T47D (cell line): ENCODE measurements at regions not wholly inside any gene's neighbourhood (a gene's known extent, or its start where the extent isn't known, plus 50 kb on each side); places are given as distances from the start of the nearest gene placed in this dataset.

ENCODE experiments used
- DNase-seq, 2 experiments: peaks; one replicate each; pipeline versions ENCODE4 v3.0.0 to v3.0.0-alpha.2; 2011 to 2012; ENCODE audit warnings: low read depth in 1 of 2, low spot score in 1 of 2
- JUND ChIP-seq: IDR thresholded peaks from 2 replicates; pipeline ENCODE4 v1.6.1; 2012; ENCODE audit warnings: low read depth
- in situ Hi-C: cut with HindIII; loops from 2 replicates; pipeline ENCODE4 v1.10.0; 2016; ENCODE audit warnings: low sequenced_read_pairs, low pct_unique_long_range_greater_than_20kb

DNA sequence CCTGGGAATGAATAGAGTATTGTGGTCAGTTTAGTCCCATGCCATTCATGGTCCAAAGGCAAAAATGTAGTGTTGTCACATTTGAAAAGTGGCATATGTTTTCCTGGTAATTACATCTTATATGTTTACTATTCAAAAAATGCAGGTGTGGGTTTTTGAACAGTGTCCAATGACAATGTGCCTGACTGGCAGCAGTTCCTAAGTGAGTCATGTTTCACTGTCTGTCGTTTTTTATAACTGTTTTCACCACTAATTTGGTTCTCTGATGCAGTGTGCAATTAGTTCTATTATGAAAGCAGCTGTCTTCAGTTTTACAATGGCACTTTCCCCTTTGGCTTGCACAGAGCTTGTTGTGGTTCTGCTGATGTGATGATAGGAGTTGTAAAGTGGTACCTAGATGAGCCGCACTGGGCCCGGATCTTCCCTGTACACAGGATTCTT, 162.3 kb downstream of the SEM1 start:
- TF ChIP-seq JUND, result no peak
- in situ Hi-C loops, result no loop called here
- no peak for DNase-seq

DNA sequence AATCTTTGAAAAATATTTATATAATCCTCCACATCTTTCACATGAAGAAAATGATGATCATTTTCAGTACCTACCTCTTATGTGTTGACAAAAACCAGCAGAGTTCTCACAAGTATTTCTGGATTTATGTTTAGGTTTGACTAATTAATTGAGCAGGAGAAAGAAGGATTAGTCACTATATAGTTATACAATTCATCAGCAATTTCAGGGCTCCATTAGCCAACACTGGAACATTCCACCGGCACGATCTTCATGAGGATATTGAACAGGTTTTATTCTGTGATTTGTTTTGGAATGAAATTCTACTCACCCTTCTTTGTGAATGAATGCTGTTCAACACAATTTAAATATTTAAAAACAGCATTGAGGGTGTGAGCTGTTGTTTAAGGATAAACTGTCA, 163.2 kb downstream of the SEM1 start:
- no peak for TF ChIP-seq JUND
- DNase-seq, result no peak
- in situ Hi-C loops, result no loop called here

DNA sequence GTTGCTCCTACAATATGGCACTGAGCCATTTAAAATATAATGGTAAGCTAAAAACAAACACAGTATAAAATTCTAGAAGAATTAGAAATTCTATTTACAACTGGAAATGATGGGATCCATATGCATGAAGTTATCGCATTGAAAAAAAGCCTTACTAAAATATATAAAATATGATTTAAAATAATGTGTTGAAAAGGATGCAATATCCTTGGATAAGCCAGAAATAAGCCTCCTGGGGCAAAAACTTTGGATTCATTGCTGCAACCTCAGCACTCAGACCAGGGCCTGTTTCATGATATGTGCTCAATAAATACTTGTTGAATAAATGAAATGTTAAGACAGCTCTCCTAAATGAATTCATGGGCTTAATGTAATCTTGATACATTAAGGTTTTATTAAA, 170.2 kb downstream of the SEM1 start:
- TF ChIP-seq JUND, result no peak
- no peak for DNase-seq
- in situ Hi-C loops, result no loop called here

DNA sequence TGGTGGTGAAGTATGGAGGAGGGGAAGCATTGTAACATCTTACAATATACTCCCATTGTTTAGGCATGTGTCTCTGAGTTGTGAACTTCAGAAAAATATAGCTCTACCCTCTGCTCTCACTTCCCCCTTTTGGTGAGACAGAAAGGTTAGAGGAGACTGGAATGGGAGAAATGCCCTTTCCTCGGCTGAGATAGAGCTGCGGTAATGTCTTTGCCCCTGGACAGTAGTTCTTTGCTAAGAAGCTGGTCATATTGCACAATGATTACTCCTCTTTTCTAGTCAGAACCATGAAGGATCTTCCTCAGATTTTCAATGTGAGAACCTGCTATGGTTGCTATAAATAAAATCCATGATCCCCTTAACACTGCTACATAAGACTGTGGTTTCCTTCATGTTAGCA, 171.0 kb downstream of the SEM1 start:
- DNase-seq, result no peak
- in situ Hi-C loops, result no loop called here
- TF ChIP-seq JUND, result no peak

DNA sequence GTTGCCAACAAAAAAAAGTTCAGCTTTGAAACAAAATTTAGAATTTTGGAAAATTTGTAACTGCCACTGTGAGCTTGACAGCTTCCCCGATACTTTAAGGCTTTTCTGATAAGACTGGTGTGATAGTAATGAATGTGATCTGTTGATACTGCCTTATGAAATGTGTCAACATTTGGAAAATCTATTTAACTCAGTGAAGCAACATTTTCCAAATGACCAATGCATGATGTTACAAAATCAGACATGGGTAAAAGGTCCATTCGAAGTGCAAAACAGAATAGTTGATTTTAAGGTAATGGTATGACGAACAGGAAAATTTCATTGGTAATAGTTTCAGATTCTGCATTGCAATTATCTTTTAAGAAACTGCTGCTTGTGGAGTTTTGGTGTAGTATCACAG, 175.4 kb downstream of the SEM1 start:
- DNase-seq, result no peak
- no peak for TF ChIP-seq JUND
- in situ Hi-C loops, result no loop called here

DNA sequence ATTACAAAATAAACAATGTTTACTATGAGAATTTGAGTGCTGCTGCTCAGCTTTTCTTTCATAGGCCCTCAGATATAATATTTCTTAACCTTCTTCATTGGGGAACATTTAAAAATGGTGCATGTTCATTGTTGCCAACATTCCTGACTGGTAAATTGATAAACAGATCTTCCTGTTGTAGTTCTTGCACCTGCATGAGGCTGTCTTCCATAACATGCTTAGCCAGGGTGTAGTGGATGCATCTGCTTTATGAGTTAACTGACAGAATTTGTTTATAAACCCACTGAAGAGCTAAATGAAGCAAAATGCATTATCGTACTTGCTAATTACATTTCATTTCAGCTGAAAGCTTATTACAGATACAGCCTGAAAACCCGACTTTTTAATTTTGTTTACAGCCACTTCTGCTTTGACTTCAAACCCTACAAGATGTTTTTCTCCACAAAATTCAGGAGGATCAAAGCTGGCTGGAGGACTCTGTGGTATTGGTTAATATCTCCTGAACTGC, 177.2 kb downstream of the SEM1 start:
- DNase-seq, result no peak
- in situ Hi-C loops, result no loop called here
- TF ChIP-seq JUND, result no peak

DNA sequence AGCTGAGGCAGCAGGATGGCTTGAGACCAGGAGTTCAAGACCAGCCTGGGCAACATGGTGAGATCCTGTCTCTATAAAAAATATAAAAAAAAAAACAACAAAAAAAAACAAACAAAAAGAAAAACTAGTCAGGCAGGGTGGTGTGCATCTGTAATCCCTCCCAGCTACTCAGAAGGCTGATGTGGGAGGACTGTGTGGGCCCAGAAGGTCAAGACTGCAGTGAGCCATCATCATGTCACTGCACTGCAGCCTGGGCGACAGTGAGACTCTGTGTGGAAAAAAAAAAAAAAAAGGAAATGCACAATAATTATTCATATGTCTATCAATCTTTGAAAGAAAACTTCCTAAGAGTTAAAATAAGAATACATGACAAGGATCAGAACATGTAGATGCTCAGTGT, 178.3 kb downstream of the SEM1 start:
- in situ Hi-C loops, result no loop called here
- no peak for TF ChIP-seq JUND
- DNase-seq, result no peak

DNA sequence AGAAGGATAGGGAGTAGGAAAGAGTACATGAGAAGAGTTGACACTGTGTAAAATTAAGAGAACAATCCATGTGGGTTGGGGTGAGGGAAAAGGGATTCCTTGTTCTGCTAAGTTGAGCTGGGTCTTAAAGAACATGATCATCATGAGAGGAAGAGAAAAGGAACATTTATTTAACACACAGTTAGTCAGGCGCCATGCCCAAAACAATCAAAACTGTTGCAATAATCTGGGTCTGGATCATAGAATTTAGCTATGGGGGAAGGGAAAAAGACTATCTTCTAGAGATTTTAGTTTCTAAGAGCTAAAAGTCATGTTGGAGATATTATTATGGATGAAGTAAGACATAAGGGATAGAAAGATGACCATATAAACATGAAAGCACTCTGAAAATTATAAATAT, 178.9 kb downstream of the SEM1 start:
- in situ Hi-C loops, result no loop called here
- DNase-seq, result no peak
- TF ChIP-seq JUND, result no peak

DNA sequence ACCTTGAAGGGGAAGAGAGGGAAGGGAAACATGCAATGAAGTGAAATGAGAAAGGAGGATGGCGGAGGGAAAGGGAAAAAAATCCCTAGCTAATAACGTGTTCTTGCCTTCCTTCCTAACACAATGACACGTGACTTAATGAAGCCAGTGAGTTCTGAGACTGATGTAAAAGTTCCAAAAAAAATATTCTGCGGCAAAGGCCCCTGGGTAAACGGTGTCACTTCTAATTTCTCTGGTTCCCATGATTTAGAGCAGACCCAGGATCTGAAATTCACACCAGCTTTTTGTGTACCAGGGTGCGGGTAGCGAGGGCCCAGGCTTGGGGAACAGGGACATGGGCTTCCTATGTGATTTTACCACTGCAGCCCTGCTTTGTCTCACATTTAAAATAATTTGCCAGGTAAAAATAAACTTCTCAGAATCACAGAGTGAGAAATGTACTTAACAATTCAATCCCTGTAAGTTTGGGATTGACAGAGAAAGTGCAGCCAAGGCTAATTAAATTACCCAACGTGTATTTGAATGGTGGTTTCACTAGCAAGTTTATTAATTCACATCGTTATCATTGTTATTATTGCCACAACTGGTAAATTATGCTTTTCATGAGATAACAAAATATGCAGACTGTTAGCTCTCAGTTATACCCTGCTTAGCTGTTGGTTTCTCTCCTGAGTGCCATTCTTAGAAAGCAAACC, 182.4 kb downstream of the SEM1 start:
- DNase-seq, result no peak
- in situ Hi-C loops, result no loop called here
- TF ChIP-seq JUND, result no peak

DNA sequence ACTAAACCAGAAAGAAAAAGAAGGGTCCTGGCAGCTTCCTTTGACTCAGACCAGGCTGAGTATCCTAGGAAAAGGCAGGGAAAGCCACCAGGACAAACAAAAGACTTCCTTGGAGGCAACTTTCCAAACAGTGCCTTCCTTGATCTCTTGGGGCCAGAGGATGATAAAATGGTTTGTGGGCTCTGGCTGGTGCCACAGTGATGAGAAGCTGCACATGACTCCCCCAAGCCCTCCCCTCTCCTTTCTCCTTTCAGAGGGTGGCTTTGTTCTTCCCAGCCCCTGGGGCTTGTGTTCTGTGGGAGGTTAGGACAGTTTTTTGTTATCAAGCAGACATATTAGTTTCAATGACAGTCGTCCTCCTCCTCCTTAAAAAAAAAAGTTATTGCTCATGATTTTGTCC, 183.2 kb downstream of the SEM1 start:
- no peak for TF ChIP-seq JUND
- in situ Hi-C loops, result no loop called here
- no peak for DNase-seq

DNA sequence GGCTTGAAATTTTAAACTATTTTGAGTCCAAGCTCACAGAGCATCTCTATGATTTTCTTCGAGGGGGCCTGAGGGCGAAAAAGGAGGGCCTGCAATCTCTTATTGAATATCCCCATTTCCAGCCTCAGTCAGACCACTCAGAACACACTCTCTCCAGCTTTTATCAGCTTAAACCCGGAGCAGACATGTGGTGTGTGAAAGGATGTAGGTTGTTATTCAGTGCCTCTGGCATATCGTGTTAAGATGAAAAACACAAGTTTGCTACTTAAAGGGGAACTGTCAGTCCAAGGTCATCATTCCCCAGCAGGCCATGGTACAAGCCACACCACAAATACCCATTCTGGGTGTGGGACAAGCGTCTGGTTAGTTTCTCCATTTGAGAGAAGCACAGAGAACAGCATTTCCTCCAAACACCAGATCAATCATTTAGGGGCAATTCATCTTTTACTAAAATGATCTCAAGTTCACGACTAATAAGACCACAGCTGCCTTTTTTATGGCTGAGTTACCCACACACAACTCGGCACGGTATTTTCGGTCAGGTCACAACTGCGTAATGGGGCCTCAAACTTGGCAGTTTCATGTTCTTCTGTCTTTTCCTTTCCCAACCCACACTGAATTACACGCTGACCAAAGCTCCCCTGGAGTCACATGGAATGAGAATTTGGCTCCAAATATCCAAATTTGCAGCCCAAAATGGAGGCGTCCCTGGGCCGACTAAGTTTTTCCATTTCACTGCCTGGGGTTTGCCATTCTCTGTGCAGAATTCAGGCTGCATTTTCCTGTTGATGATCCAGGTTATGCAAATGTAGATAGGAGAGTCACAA, 188.4 kb downstream of the SEM1 start:
- in situ Hi-C loops, result no loop called here
- DNase-seq, result no peak
- TF ChIP-seq JUND, result no peak

DNA sequence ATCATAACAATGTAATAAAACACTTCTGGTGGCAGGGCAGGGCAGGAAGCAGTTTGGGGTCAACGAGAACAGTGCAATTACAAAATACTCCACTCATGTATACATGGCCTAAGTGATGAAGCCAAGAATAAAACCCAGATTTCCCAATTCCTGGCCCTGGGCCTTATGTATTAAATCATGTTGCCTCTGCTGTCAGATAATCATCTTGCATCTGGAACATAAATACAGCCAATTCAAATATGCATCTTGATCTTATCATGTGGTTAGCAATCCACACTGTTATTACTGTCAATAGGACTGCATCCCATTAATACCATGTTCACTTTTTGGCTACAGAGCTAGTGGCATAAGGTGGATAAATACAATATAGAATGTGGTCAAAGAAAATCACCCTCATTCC, 186.5 kb upstream of the SLC25A13 start:
- peak in 1 of 2 experiments; percentile 60 for DNase-seq

DNA sequence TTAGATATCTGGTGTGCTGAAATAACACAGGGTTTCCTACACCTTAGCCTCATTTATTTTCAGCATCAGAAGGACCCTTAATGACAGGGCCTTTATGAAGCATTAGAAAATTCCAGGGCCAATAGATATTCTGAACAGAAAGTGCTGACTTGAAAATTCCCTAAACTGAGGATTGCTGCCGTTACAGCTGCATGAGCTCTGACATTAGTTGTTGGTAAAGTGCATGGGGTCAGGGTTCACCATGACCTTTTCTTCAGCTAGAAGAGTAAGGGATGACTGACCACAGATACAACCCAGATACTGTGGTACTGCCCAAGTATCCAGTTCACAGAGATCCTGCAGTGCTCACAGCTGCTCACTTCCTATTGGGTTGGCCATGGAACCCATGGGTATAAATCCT, 181.7 kb upstream of the SLC25A13 start:
- no peak for TF ChIP-seq JUND
- in situ Hi-C loops, result no loop called here
- no peak for DNase-seq

More for the DNA sequence above, 186.5 kb upstream of the SLC25A13 start:
- no peak for TF ChIP-seq JUND
- in situ Hi-C loops, result no loop called here

DNA sequence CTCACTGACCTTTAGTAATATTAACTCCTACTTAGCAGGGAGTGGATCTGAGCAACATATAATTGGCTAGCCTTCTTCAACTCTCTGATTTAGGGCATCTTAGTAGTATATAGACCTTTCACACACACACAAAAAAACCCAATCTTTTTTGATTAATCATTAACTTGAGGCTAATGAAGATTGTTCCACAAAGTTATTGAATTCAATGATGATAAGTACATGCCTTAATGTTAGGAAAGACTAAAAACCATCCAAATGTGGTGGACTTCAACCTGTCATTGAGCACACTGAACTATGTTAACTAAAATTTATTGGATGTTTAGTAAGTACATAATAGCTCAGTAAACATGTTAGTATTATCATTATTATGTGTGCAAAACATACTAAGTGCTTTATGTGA, 179.4 kb upstream of the SLC25A13 start:
- in situ Hi-C loops, result no loop called here
- no peak for TF ChIP-seq JUND
- DNase-seq, result no peak
